ENCODE measurements at regions not wholly inside any gene's neighbourhood (a gene's known extent, or its start where the extent isn't known, plus 50 kb on each side); places are given as distances from the start of the nearest gene placed in this dataset.

- TF ChIP-seq POLR2A (IDR thresholded peaks at IDR 0.05) (no peak), CTCF (IDR thresholded peaks at IDR 0.05) (no peak)
- Histone ChIP-seq H3K27me3 (no peaks in the 10 kb centered on the region), H3K4me1 (no peaks in the 10 kb centered on the region), H3K4me3 (no peak overlapping the region), H3K36me3 (replicated peaks in 1 of 2; ENCODE audit: insufficient read depth in 1 of 2, low read depth in 2 of 2) (no peaks in the 10 kb centered on the region), H3K9me3 (no peaks in the 10 kb centered on the region), H3K27ac (no peak overlapping the region)
- ATAC-seq (no peak), DNase-seq (no peak)
- WGBS, 2 donors, result 19 to 22% methylated on average over 3 of the region's 3 CpGs
- intact Hi-C loops (cut with DNase I), result no loop called here
Measured at GRCh38 chr18:70907673-70908072, 618.8 kb downstream of the SOCS6 start.

GRCh38 chr18:70892381-70892780 is 603.5 kb downstream of the SOCS6 start:
- ATAC-seq, result no peak
- WGBS, 2 donors, result 60 to 87% methylated on average over 1 of the region's 1 CpG
- no peaks in the 10 kb centered on the region for H3K27me3 ChIP-seq
- H3K36me3 ChIP-seq (replicated peaks in 1 of 2; ENCODE audit: insufficient read depth in 1 of 2, low read depth in 2 of 2), result no peaks in the 10 kb centered on the region
- no peak overlapping the region for H3K4me3 ChIP-seq
- no peak for DNase-seq
- H3K27ac ChIP-seq, result no peak overlapping the region
- intact Hi-C loops (cut with DNase I), result no loop called here
- H3K4me1 ChIP-seq, result no peaks in the 10 kb centered on the region
- no peaks in the 10 kb centered on the region for H3K9me3 ChIP-seq
- TF ChIP-seq POLR2A (IDR thresholded peaks at IDR 0.05), result no peak
- no peak for TF ChIP-seq CTCF (IDR thresholded peaks at IDR 0.05)

GRCh38 chr18:70870292-70870691 is 581.4 kb downstream of the SOCS6 start:
- H3K27ac ChIP-seq, result no peak overlapping the region
- WGBS, 2 donors, result 39 to 68% methylated on average over 1 of the region's 1 CpG
- ATAC-seq (no peak), DNase-seq (no peak)
- no peak overlapping the region for H3K4me3 ChIP-seq
- intact Hi-C loops (cut with DNase I), result no loop called here
- TF ChIP-seq POLR2A (IDR thresholded peaks at IDR 0.05) (no peak), CTCF (IDR thresholded peaks at IDR 0.05) (no peak)
- no peaks in the 10 kb centered on the region for H3K4me1 ChIP-seq
- no peaks in the 10 kb centered on the region for H3K36me3 ChIP-seq (replicated peaks in 1 of 2; ENCODE audit: insufficient read depth in 1 of 2, low read depth in 2 of 2)
- H3K9me3 ChIP-seq, result no peaks in the 10 kb centered on the region
- H3K27me3 ChIP-seq, result no peaks in the 10 kb centered on the region

GRCh38 chr18:70848329-70848728 is 559.5 kb downstream of the SOCS6 start:
- Histone ChIP-seq H3K9me3 (no peaks in the 10 kb centered on the region), H3K27ac (no peak overlapping the region), H3K4me3 (no peak overlapping the region), H3K36me3 (replicated peaks in 1 of 2; ENCODE audit: insufficient read depth in 1 of 2, low read depth in 2 of 2) (no peaks in the 10 kb centered on the region), H3K27me3 (no peaks in the 10 kb centered on the region), H3K4me1 (no peaks in the 10 kb centered on the region)
- no peak for ATAC-seq
- no peak for DNase-seq
- 60 to 67% methylated on average over 7 of the region's 7 CpGs for WGBS, 2 donors
- intact Hi-C loops (cut with DNase I), result no loop called here
- TF ChIP-seq CTCF (IDR thresholded peaks at IDR 0.05) (no peak), POLR2A (IDR thresholded peaks at IDR 0.05) (no peak)

GRCh38 chr18:70840649-70841048 is 551.8 kb downstream of the SOCS6 start:
- H3K4me3 ChIP-seq, result no peak overlapping the region
- 36 to 49% methylated on average over 3 of the region's 3 CpGs for WGBS, 2 donors
- H3K9me3 ChIP-seq, result no peaks in the 10 kb centered on the region
- intact Hi-C loops (cut with DNase I), result no loop called here
- DNase-seq, result no peak
- ATAC-seq, result no peak
- H3K36me3 ChIP-seq (replicated peaks in 1 of 2; ENCODE audit: insufficient read depth in 1 of 2, low read depth in 2 of 2), result no peaks in the 10 kb centered on the region
- no peaks in the 10 kb centered on the region for H3K4me1 ChIP-seq
- H3K27me3 ChIP-seq, result no peaks in the 10 kb centered on the region
- no peak overlapping the region for H3K27ac ChIP-seq
- no peak for TF ChIP-seq CTCF (IDR thresholded peaks at IDR 0.05)
- TF ChIP-seq POLR2A (IDR thresholded peaks at IDR 0.05), result no peak
